K562 (cell line): ENCODE measurements at regions not wholly inside any gene's neighbourhood (a gene's known extent, or its start where the extent isn't known, plus 50 kb on each side); places are given as distances from the start of the nearest gene placed in this dataset.

ENCODE experiments used
- ATAC-seq: fragments of 200-7000 bp; cut with Tn5 transposase; 3 replicates; pipeline ENCODE4 v1.9.1; 2020; ENCODE audit warnings: moderate library complexity
- BruUV-seq: library from RNA; stranded (reverse); fragments of 400-500 nt; replicated peaks from 2 replicates; lab custom pipeline; 2021; lab: Mats Ljungman, UMichigan
- CTCF ChIA-PET: fragments of 300-600 bp; formaldehyde crosslinking; extraction: SDS; loops from one replicate; lab custom pipeline; 2021; ENCODE audit warnings: low intra/inter-chr PET ratio; lab: Yijun Ruan, JAX
- POLR2A ChIA-PET: fragments of 300-600, 350-650 bp; sonication (Branson Sonifier 250); formaldehyde crosslinking; extraction: SDS; loops from one replicate; lab custom pipeline; 2021; ENCODE audit warnings: antibody characterized with exemption, inconsistent platforms; lab: Yijun Ruan, JAX
- DNase-seq, 4 experiments: peaks; one replicate each; pipeline versions ENCODE4 v3.0.0 to v3.0.0-alpha.2; 2011 to 2018; ENCODE audit warnings: low spot score in 3 of 4, mixed read lengths in 3 of 4; ENCODE audit errors: extremely low read depth in 1 of 4
- FAIRE-seq: peaks from 2 replicates; lab custom pipeline; 2011; peaks lifted over from hg19 to GRCh38; lab: Jason Lieb, UNC
- H2AFZ ChIP-seq: 2 replicates; pipeline ENCODE4 v1.6.0; 2011; ENCODE audit warnings: low read depth, low read length, control low read depth, inconsistent platforms
- H3K27ac ChIP-seq: fragments of 200-600 bp; 3 replicates; pipeline ENCODE4 v1.8.0; 2011; ENCODE audit warnings: low read depth, mild to moderate bottlenecking, control low read depth, inconsistent platforms, low read length, moderate library complexity, mixed read lengths; ENCODE audit errors: extremely low read depth
- H3K27me3 ChIP-seq, 2 experiments: fragments of 300-600 bp in 1 of 2; 2 replicates in 1 of 2; 3 replicates in 1 of 2; pipeline versions ENCODE4 v1.6.0 to v1.8.0; 2011; ENCODE audit warnings: inconsistent platforms in 2 of 2, low read length in 2 of 2, mild to moderate bottlenecking in 1 of 2, mixed read lengths in 1 of 2, moderate library complexity in 1 of 2; ENCODE audit not compliant: control insufficient read depth in 2 of 2, insufficient read depth in 2 of 2
- H3K36me3 ChIP-seq: fragments of 300-600 bp; 3 replicates; pipeline ENCODE4 v1.8.0; 2011; ENCODE audit warnings: mild to moderate bottlenecking, low read length, inconsistent platforms; ENCODE audit not compliant: control insufficient read depth, insufficient read depth
- H3K4me1 ChIP-seq, 2 experiments: fragments of 200-600 bp in 1 of 2; replicated peaks in 1 of 2; 2 replicates in 1 of 2; 3 replicates in 1 of 2; pipeline versions ENCODE4 v1.5.1 to v1.8.0; 2011; ENCODE audit warnings: inconsistent platforms in 2 of 2, low read length in 2 of 2, mild to moderate bottlenecking in 1 of 2, mixed read lengths in 1 of 2, moderate library complexity in 1 of 2; ENCODE audit not compliant: control insufficient read depth in 2 of 2, insufficient read depth in 2 of 2
- H3K4me2 ChIP-seq: 2 replicates; pipeline ENCODE4 v1.6.1; 2011; ENCODE audit warnings: low read length, control low read depth, inconsistent platforms, mixed read lengths; ENCODE audit not compliant: insufficient read depth
- H3K4me3 ChIP-seq: fragments of 200-600 bp; sonication (generic), shearing (Covaris generic); 2 replicates; pipeline ENCODE4 v1.5.1; 2016; ENCODE audit warnings: control low read depth, inconsistent platforms
- H3K79me2 ChIP-seq: fragments of 200-600 bp; 3 replicates; pipeline ENCODE4 v1.8.0; 2011; ENCODE audit warnings: low read length, inconsistent platforms; ENCODE audit not compliant: control insufficient read depth, insufficient read depth
- H3K9ac ChIP-seq, 2 experiments: 2 replicates each; pipeline versions ENCODE4 v1.6.0 to v1.6.1; 2011; ENCODE audit warnings: low read depth in 2 of 2, low read length in 2 of 2, control low read depth in 1 of 2, inconsistent platforms in 1 of 2, mild to moderate bottlenecking in 1 of 2, mixed read lengths in 1 of 2; ENCODE audit not compliant: insufficient read depth in 1 of 2
- H3K9me1 ChIP-seq: one replicate; pipeline ENCODE4 v1.6.0; 2011; ENCODE audit warnings: inconsistent platforms, mild to moderate bottlenecking, low read length, moderate library complexity; ENCODE audit not compliant: control insufficient read depth, insufficient read depth
- H3K9me3 ChIP-seq: replicated peaks from 2 replicates; pipeline ENCODE4 v1.5.1; 2011; ENCODE audit warnings: low read depth, low read length, inconsistent platforms; ENCODE audit not compliant: control insufficient read depth, insufficient read depth
- H4K20me1 ChIP-seq: replicated peaks from 2 replicates; pipeline ENCODE4 v1.6.1; 2011; ENCODE audit warnings: low read length, inconsistent platforms, mixed read lengths; ENCODE audit not compliant: control insufficient read depth, insufficient read depth
- CTCF ChIP-seq, 3 experiments: IDR thresholded peaks in 2 of 3; conservative IDR thresholded peaks in 1 of 3; 2 replicates each; pipeline ENCODE4 v1.5.1; 2011 to 2012; ENCODE audit warnings: low read length in 3 of 3, mild to moderate bottlenecking in 3 of 3, control low read depth in 2 of 3, improper control_type of control experiment in 1 of 3, inconsistent platforms in 1 of 3, low read depth in 1 of 3, mixed read lengths in 1 of 3, moderate library complexity in 1 of 3; ENCODE audit not compliant: insufficient read depth in 2 of 3
- NFIC ChIP-seq: fragments of 450-650 bp; IDR thresholded peaks from 2 replicates; pipeline ENCODE4 v1.6.1; 2017; ENCODE audit warnings: mild to moderate bottlenecking, inconsistent platforms
- RAD21 ChIP-seq, 2 experiments: fragments of 250-450 bp in 1 of 2; fragments of 450-650 bp in 1 of 2; sonication (Bioruptor Pico) in 1 of 2; formaldehyde crosslinking in 1 of 2; IDR thresholded peaks in 1 of 2; conservative IDR thresholded peaks in 1 of 2; 2 replicates each; pipeline versions ENCODE4 v1.4.0 to v1.8.0; 2020 to 2022; ENCODE audit warnings: mild to moderate bottlenecking in 2 of 2, moderate library complexity in 1 of 2
- SNIP1 ChIP-seq: fragments of 450-650 bp; IDR thresholded peaks from 2 replicates; pipeline ENCODE4 v1.7.1; 2017; ENCODE audit warnings: low read depth, mild to moderate bottlenecking
- ZNF217 ChIP-seq: sonication (generic); formaldehyde crosslinking; IDR thresholded peaks from 2 replicates; pipeline ENCODE4 v1.8.0; 2022; ENCODE audit warnings: mild to moderate bottlenecking, missing genetic modification reagents
- WGBS: fragments of 100-300 bp; shearing (Covaris generic); methylation state at CpG from one replicate; pipeline ENCODE4 v1.1.6; 2016; ENCODE audit warnings: low coverage, mixed read lengths; ENCODE audit not compliant: insufficient coverage; ENCODE audit errors: missing lambda C conversion rate; 5-methylcytosine and 5-hydroxymethylcytosine counted together
- in situ Hi-C: fragments of 300-500 bp; cut with MboI; formaldehyde crosslinking; loops from 4 replicates; pipeline ENCODE4 v1.15.0; 2018; ENCODE audit warnings: inconsistent platforms, mixed read lengths
- intact Hi-C: fragments of 100-400 bp; cut with micrococcal nuclease; formaldehyde crosslinking; loops from 2 replicates; pipeline ENCODE4 v1.14.2; 2022

GRCh38 chr10:55098452-55098851 lies 297.4 kb upstream of the PCDH15 start:
- H3K4me3 ChIP-seq = no peak overlapping the region
- H3K9ac ChIP-seq = no peak overlapping the region
- in situ Hi-C loops = no loop called here
- no peaks in the 10 kb centered on the region for H3K79me2 ChIP-seq
- CTCF ChIA-PET = no interaction called here
- TF ChIP-seq SNIP1 = no peak
- TF ChIP-seq NFIC = no peak
- FAIRE-seq (no peak), ATAC-seq (no peak), DNase-seq (no peak)
- POLR2A ChIA-PET = no interaction called here
- H3K27ac ChIP-seq = no peak overlapping the region
- no peaks in the 10 kb centered on the region for H4K20me1 ChIP-seq
- no peaks in the 10 kb centered on the region for H3K36me3 ChIP-seq
- no peak overlapping the region for H3K4me2 ChIP-seq
- no peaks in the 10 kb centered on the region for H3K4me1 ChIP-seq
- no peaks in the 10 kb centered on the region for H3K27me3 ChIP-seq
- H3K9me3 ChIP-seq = no peaks in the 10 kb centered on the region
- WGBS = 0% methylated on average over 9 of the region's 9 CpGs
- intact Hi-C loops = no loop called here
- H3K9me1 ChIP-seq = no peaks in the 10 kb centered on the region
- no peak overlapping the region for H2AFZ ChIP-seq
- BruUV-seq = no TSS peak

GRCh38 chr10:55091691-55092328 lies 290.8 kb upstream of the PCDH15 start:
- no peak overlapping the region for H2AFZ ChIP-seq
- no peaks in the 10 kb centered on the region for H3K79me2 ChIP-seq
- WGBS = 0% methylated on average over 1 of the region's 1 CpG
- H3K4me2 ChIP-seq = no peak overlapping the region
- ChIA-PET POLR2A (no interaction called here), CTCF (no interaction called here)
- no peaks in the 10 kb centered on the region for H3K9me3 ChIP-seq
- BruUV-seq = no TSS peak
- H3K27ac ChIP-seq = no peak overlapping the region
- FAIRE-seq = no peak
- H4K20me1 ChIP-seq = no peaks in the 10 kb centered on the region
- no peaks in the 10 kb centered on the region for H3K9me1 ChIP-seq
- no peaks in the 10 kb centered on the region for H3K4me1 ChIP-seq
- peak in 2 of 4 experiments; percentile 5 to 17 for DNase-seq
- TF ChIP-seq RAD21 (CRISPR knock-in tag; conservative IDR thresholded peaks at IDR 0.05 in 1 of 2, IDR thresholded peaks at IDR 0.05 in 1 of 2) (peak; percentile 62 to 63), ZNF217 (no peak), CTCF (IDR thresholded peaks at IDR 0.05 in 2 of 3, conservative IDR thresholded peaks at IDR 0.05 in 1 of 3; ENCODE audit: insufficient read depth in 2 of 3, low read depth in 1 of 3, low read length in 3 of 3) (peak in 1 of 3 experiments; percentile 60; a peak in 2 of 6 replicates)
- intact Hi-C loops (no loop called here), in situ Hi-C loops (no loop called here)
- no peaks in the 10 kb centered on the region for H3K27me3 ChIP-seq
- no peak for ATAC-seq
- H3K36me3 ChIP-seq = no peaks in the 10 kb centered on the region
- H3K9ac ChIP-seq = no peak overlapping the region
- H3K4me3 ChIP-seq = no peak overlapping the region
